ENCODE measurements at regions not wholly inside any gene's neighbourhood (a gene's known extent, or its start where the extent isn't known, plus 50 kb on each side); places are given as distances from the start of the nearest gene placed in this dataset.
"Not testable (repeated sequence)": the region's sequence is repeated elsewhere in the genome, so short reads cannot be mapped to it uniquely, and the experiment has no call there.

DNA sequence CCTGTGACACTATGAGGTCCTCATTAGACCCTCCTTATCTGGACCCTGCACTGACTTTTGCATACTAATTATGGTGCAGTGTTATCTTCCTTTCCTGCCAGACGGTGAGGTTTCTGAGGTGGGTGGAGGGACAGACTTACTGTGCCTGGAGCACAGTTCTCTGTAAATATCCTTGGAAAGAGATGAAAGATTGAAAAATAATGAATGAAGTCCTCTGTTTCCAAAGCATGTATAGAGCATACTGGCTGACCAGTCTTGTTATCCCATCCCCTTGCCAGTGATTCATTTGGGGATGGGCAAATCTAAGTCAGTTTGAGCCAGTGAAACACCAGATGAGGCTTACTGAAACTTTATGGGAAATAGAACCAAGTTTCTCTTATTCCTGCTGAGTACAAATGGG lies 152.6 kb upstream of the HDDC2 start:
- Histone ChIP-seq H3K27ac (ENCODE audit: low read depth, low read length, severe bottlenecking) (no peak overlapping the region), H3K9me3 (ENCODE audit: control insufficient read depth, low read length) (peaks cover 32% of the 10 kb centered on the region), H3K36me3 (ENCODE audit: control insufficient read depth, insufficient read depth, low read length) (no peaks in the 10 kb centered on the region), H3K4me1 (ENCODE audit: control insufficient read depth, insufficient read depth, low read length, poor library complexity, severe bottlenecking) (peaks cover 5% of the 10 kb centered on the region), H3K4me3 (ENCODE audit: extremely low read depth, insufficient read depth, low read length, poor library complexity, severe bottlenecking) (no peak overlapping the region)
- 92% methylated on average over 1 of the region's 1 CpG; no CpG with 5 or more reads in 1 of the 2 experiments for whole genome bisulfite sequencing, 2 experiments (ENCODE audit: insufficient coverage in 2 of 2)

DNA sequence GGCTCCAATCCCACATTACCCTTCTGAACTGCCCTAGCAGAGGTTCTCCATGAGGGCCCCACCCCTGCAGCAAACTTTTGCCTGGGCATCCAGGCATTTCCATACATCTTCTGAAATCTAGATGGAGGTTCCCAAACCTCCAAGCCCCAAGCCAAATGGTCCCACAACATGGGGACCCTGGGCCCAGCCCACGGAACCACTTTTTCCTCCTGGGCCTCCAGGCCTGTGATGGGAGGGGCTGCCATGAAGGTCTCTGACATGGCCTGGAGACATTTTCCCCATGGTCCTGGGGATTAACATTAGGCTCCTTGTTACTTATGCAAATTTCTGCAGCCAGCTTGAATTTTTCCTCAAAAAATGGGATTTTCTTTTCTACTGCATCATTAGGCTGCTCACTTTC lies 156.7 kb upstream of the HDDC2 start:
- peaks cover 27% of the 10 kb centered on the region for H3K9me3 ChIP-seq (ENCODE audit: control insufficient read depth, low read length)
- H3K4me3 ChIP-seq (ENCODE audit: extremely low read depth, insufficient read depth, low read length, poor library complexity, severe bottlenecking); H3K27ac ChIP-seq (ENCODE audit: low read depth, low read length, severe bottlenecking); H3K36me3 ChIP-seq (ENCODE audit: control insufficient read depth, insufficient read depth, low read length); H3K4me1 ChIP-seq (ENCODE audit: control insufficient read depth, insufficient read depth, low read length, poor library complexity, severe bottlenecking): not testable (repeated sequence)
- WGBS, 2 experiments (ENCODE audit: insufficient coverage in 2 of 2): no CpG with 5 or more reads among the region's 1 CpG

DNA sequence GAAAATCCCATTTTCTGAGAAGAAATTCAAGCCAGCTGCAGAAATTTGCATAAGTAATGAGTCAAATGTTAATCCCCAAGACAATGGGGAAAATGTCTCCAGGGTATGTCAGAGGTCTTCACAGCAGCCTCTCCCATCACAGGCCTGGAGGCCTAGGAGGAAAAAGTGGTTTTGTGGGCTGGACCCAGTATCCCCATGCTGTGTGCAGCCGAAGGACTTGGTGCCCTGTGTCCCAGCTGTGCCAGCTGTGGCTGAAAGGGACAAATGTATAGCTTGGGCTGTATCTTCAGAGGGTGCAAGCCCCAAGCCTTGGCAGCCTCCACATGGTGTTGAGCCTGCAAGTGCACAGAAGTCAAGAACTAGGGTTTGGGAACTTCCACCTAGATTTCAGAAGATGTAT lies 163.6 kb upstream of the HDDC2 start:
- 83 to 100% methylated on average over 1 of the region's 1 CpG for WGBS, 2 experiments (ENCODE audit: insufficient coverage in 2 of 2)
- not testable (repeated sequence) for H3K4me3 ChIP-seq (ENCODE audit: extremely low read depth, insufficient read depth, low read length, poor library complexity, severe bottlenecking)

DNA sequence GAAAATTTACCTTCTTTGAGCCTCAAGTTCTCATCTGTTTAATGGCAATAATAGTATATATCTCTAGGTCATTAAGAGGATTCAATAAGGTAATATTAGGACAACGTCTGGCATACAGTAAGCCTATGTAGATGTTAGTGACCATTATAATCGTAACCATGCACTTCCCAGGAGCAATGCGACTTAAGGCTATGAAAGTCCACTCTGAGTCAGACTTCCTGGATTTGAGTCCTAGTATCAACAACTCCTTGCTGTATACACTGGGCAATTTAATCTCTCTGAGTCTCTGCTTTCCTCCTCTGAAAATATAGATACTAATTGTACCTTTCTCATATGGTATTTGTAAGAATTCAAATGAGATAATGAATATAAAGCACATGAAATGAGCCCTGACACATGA lies 168.1 kb upstream of the HDDC2 start:
- Histone ChIP-seq H3K27ac (ENCODE audit: low read depth, low read length, severe bottlenecking) (peak overlapping the region; percentile 46), H3K36me3 (ENCODE audit: control insufficient read depth, insufficient read depth, low read length) (no peaks in the 10 kb centered on the region), H3K4me3 (ENCODE audit: extremely low read depth, insufficient read depth, low read length, poor library complexity, severe bottlenecking) (no peak overlapping the region), H3K4me1 (ENCODE audit: control insufficient read depth, insufficient read depth, low read length, poor library complexity, severe bottlenecking) (peaks cover 4% of the 10 kb centered on the region), H3K9me3 (ENCODE audit: control insufficient read depth, low read length) (peaks cover 8% of the 10 kb centered on the region)
- WGBS, 2 experiments (ENCODE audit: insufficient coverage in 2 of 2): 85 to 88% methylated on average over 2 of the region's 3 CpGs

More for the DNA sequence above, 163.6 kb upstream of the HDDC2 start:
- H3K4me1 ChIP-seq (ENCODE audit: control insufficient read depth, insufficient read depth, low read length, poor library complexity, severe bottlenecking); H3K27ac ChIP-seq (ENCODE audit: low read depth, low read length, severe bottlenecking); H3K9me3 ChIP-seq (ENCODE audit: control insufficient read depth, low read length); H3K36me3 ChIP-seq (ENCODE audit: control insufficient read depth, insufficient read depth, low read length): not testable (repeated sequence)

DNA sequence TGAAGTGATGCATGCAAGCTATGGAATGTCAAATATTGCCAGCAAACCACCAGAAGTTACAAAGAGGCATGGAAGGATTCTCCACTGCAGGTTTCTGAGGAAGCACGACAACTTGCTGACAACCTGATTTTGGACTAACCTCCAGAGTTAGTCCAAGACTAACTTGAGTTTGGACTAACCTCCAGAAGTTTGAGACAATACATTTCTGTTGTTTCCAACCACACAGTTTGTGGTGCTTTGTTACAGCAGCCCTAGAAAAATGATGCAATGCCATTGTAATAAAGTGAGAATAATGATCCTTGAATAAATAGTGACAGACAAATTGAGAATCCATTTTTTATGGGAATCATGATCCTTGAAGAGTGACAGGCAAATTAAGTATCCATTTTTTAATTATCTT lies 169.9 kb upstream of the HDDC2 start:
- H3K9me3 ChIP-seq (ENCODE audit: control insufficient read depth, low read length): no peaks in the 10 kb centered on the region
- H3K36me3 ChIP-seq (ENCODE audit: control insufficient read depth, insufficient read depth, low read length): no peaks in the 10 kb centered on the region
- peaks cover 4% of the 10 kb centered on the region for H3K4me1 ChIP-seq (ENCODE audit: control insufficient read depth, insufficient read depth, low read length, poor library complexity, severe bottlenecking)
- no peak overlapping the region for H3K4me3 ChIP-seq (ENCODE audit: extremely low read depth, insufficient read depth, low read length, poor library complexity, severe bottlenecking)
- WGBS, 2 experiments (ENCODE audit: insufficient coverage in 2 of 2): 50 to 67% methylated on average over 1 of the region's 1 CpG
- no peak overlapping the region for H3K27ac ChIP-seq (ENCODE audit: low read depth, low read length, severe bottlenecking)

DNA sequence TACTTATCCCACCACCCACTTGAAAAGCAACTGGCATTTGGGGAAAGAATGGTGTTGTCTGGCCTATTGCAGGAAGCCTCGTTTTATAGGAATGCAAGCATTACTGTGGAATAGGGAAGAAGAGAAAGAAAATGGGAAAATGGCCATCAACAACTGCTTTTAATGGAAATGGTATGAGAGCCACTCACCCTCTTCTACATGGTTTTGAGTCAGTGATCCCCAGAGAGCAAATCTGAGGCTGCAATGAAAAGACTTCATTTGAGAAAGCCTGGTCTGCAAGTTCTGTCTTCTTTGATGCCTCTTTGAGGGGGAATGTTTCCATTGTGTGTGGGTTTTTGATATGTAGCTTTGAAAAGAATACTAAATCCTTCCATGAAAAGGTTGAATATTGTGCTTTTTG lies 172.3 kb upstream of the HDDC2 start:
- Histone ChIP-seq H3K27ac (ENCODE audit: low read depth, low read length, severe bottlenecking) (no peak overlapping the region), H3K4me1 (ENCODE audit: control insufficient read depth, insufficient read depth, low read length, poor library complexity, severe bottlenecking) (peaks cover 8% of the 10 kb centered on the region), H3K9me3 (ENCODE audit: control insufficient read depth, low read length) (no peaks in the 10 kb centered on the region), H3K36me3 (ENCODE audit: control insufficient read depth, insufficient read depth, low read length) (no peaks in the 10 kb centered on the region), H3K4me3 (ENCODE audit: extremely low read depth, insufficient read depth, low read length, poor library complexity, severe bottlenecking) (no peak overlapping the region)
- WGBS, 2 experiments (ENCODE audit: insufficient coverage in 2 of 2): 83% methylated on average over 1 of the region's 1 CpG; no CpG with 5 or more reads in 1 of the 2 experiments

DNA sequence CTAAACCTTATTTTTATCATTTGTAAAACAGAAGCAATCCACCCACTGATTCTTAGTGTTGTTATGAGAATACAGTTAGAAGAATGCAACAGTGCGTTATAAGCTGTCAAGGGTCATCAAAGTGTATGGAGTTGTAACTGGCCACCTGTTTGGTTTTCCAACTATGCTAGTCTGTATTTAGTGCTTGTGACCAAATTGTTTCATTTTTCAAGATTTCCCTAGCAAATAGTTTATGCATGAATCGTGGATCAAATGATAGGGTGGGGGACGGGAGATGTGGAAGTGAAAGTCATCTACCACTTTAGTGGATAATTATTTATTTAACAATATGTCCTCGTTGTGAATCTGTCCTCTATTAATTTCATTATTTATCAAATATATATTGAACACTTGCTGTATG lies 175.4 kb upstream of the HDDC2 start:
- no peaks in the 10 kb centered on the region for H3K9me3 ChIP-seq (ENCODE audit: control insufficient read depth, low read length)
- H3K36me3 ChIP-seq (ENCODE audit: control insufficient read depth, insufficient read depth, low read length): no peaks in the 10 kb centered on the region
- no peak overlapping the region for H3K27ac ChIP-seq (ENCODE audit: low read depth, low read length, severe bottlenecking)
- WGBS, 2 experiments (ENCODE audit: insufficient coverage in 2 of 2): 100% methylated on average over 1 of the region's 4 CpGs; no CpG with 5 or more reads in 1 of the 2 experiments
- peaks cover 11% of the 10 kb centered on the region for H3K4me1 ChIP-seq (ENCODE audit: control insufficient read depth, insufficient read depth, low read length, poor library complexity, severe bottlenecking)
- no peak overlapping the region for H3K4me3 ChIP-seq (ENCODE audit: extremely low read depth, insufficient read depth, low read length, poor library complexity, severe bottlenecking)

DNA sequence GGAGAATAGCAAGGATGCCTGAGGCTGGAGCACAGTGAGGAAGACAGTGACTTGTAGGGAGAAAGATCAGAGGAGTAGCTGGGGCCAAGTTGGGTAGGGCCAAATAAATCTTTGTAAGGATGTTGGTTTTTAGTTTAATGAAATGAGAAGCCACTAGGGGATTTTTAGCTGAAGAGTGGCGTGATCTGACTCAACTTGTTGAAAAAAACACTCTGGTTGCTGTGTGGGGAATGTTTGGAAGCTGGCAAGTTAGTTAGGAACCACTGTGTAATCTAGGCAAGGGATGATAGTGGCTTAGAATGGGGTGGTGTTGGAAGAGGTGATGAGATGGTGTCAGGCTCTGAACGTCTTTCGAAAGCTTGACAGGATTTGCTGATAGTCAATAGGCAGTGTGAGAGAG lies 176.1 kb upstream of the HDDC2 start:
- Histone ChIP-seq H3K4me3 (ENCODE audit: extremely low read depth, insufficient read depth, low read length, poor library complexity, severe bottlenecking) (no peak overlapping the region), H3K36me3 (ENCODE audit: control insufficient read depth, insufficient read depth, low read length) (no peaks in the 10 kb centered on the region), H3K27ac (ENCODE audit: low read depth, low read length, severe bottlenecking) (no peak overlapping the region), H3K9me3 (ENCODE audit: control insufficient read depth, low read length) (no peaks in the 10 kb centered on the region), H3K4me1 (ENCODE audit: control insufficient read depth, insufficient read depth, low read length, poor library complexity, severe bottlenecking) (peaks cover 11% of the 10 kb centered on the region)
- 76 to 91% methylated on average over 3 of the region's 3 CpGs for WGBS, 2 experiments (ENCODE audit: insufficient coverage in 2 of 2)

DNA sequence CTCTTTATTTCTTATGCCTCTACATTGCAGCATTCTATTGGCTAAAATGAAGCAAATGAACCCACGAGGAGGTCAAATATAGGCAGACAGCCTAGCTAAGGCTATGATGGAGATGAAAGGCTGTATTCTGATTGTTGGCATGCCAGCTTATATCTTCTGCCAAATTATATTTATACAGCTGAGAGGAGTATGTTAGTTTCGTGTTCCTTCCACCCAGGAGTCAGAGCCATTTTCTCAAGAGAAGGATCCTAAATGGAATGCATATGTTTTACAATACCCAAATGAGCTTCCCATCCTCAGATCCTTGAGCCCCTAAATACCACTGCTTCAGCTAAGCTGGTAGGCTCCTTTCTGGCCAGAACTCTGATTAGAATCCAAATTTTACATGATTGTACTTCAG lies 178.4 kb upstream of the HDDC2 start:
- WGBS, 2 experiments (ENCODE audit: insufficient coverage in 2 of 2): no CpG with 5 or more reads among the region's 2 CpGs
- no peak overlapping the region for H3K27ac ChIP-seq (ENCODE audit: low read depth, low read length, severe bottlenecking)
- no peak overlapping the region for H3K4me3 ChIP-seq (ENCODE audit: extremely low read depth, insufficient read depth, low read length, poor library complexity, severe bottlenecking)
- peaks cover 11% of the 10 kb centered on the region for H3K4me1 ChIP-seq (ENCODE audit: control insufficient read depth, insufficient read depth, low read length, poor library complexity, severe bottlenecking)
- no peaks in the 10 kb centered on the region for H3K9me3 ChIP-seq (ENCODE audit: control insufficient read depth, low read length)
- H3K36me3 ChIP-seq (ENCODE audit: control insufficient read depth, insufficient read depth, low read length): no peaks in the 10 kb centered on the region

DNA sequence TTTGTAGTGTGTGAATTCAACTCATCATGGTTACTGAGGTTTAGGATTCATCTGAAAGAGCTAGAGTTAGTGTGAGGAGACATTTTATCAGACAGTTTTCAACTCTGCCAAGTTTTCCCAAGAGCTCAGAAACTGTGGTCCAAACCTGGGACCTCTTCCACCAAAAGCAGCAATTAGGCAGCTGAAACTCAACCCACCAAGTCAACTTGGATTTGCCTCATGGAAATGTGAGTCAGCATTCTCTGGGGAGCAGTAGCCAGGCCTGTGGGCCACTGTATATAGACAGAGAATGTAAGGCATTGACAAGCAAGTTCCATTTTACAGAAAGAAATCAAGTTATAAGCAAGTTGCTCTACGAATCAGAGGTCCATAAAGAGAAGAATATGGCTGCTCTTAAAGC lies 178.8 kb upstream of the HDDC2 start:
- Histone ChIP-seq H3K4me3 (ENCODE audit: extremely low read depth, insufficient read depth, low read length, poor library complexity, severe bottlenecking) (no peak overlapping the region), H3K4me1 (ENCODE audit: control insufficient read depth, insufficient read depth, low read length, poor library complexity, severe bottlenecking) (peaks cover 11% of the 10 kb centered on the region), H3K9me3 (ENCODE audit: control insufficient read depth, low read length) (no peaks in the 10 kb centered on the region), H3K36me3 (ENCODE audit: control insufficient read depth, insufficient read depth, low read length) (no peaks in the 10 kb centered on the region), H3K27ac (ENCODE audit: low read depth, low read length, severe bottlenecking) (no peak overlapping the region)
- 100% methylated on average over 1 of the region's 1 CpG; no CpG with 5 or more reads in 1 of the 2 experiments for WGBS, 2 experiments (ENCODE audit: insufficient coverage in 2 of 2)

DNA sequence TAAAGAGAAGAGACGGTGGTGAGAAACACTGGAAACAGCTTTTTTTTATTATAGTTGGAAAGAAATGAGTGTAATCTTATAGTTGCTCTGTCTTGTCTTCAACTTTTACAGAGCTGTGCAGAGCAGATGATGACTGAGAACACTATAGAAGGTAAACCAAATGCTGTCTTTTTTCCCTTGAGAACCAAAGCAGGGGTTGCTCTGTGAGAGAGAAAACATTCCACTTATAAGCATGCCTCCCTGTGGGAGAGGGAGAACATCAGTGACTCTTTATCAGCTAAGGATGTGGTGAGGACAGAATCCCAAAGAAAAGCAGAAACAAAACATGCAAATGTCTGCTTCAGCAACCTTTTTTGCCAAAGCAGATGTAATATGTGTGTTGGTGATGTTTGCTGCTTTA lies 179.3 kb upstream of the HDDC2 start:
- no peaks in the 10 kb centered on the region for H3K9me3 ChIP-seq (ENCODE audit: control insufficient read depth, low read length)
- no peak overlapping the region for H3K27ac ChIP-seq (ENCODE audit: low read depth, low read length, severe bottlenecking)
- H3K4me1 ChIP-seq (ENCODE audit: control insufficient read depth, insufficient read depth, low read length, poor library complexity, severe bottlenecking): peaks cover 11% of the 10 kb centered on the region
- WGBS, 2 experiments (ENCODE audit: insufficient coverage in 2 of 2): 75 to 100% methylated on average over 1 of the region's 1 CpG
- no peak overlapping the region for H3K4me3 ChIP-seq (ENCODE audit: extremely low read depth, insufficient read depth, low read length, poor library complexity, severe bottlenecking)
- no peaks in the 10 kb centered on the region for H3K36me3 ChIP-seq (ENCODE audit: control insufficient read depth, insufficient read depth, low read length)

All from mesodermal cell (in vitro differentiated cells).